GM18909 (cell line): ENCODE measurements at regions not wholly inside any gene's neighbourhood (a gene's known extent, or its start where the extent isn't known, plus 50 kb on each side); places are given as distances from the start of the nearest gene placed in this dataset.
A peak's percentile ranks its signal among the peaks of the same experiment; 100 is the strongest.

Experiments
- ATAC-seq: cut with Tn5 transposase; IDR thresholded peaks from one replicate; pipeline ENCODE4 v1.9.1; 2021; ENCODE audit warnings: mild to moderate bottlenecking; ENCODE audit not compliant: unreplicated experiment, poor library complexity

GRCh38 chr4:137768881-137769280 lies 236.6 kb upstream of the PCDH18 start:
- ATAC-seq: no peak

- ATAC-seq: no peak
These were observed 235.9 kb upstream of the PCDH18 start for GRCh38 chr4:137768196-137768595.

- no peak for ATAC-seq
These were observed 230.3 kb upstream of the PCDH18 start for GRCh38 chr4:137762591-137762990.

- no peak for ATAC-seq
These were observed 222.6 kb upstream of the PCDH18 start for GRCh38 chr4:137754652-137755471.

- no peak for ATAC-seq
These were observed 217.2 kb upstream of the PCDH18 start for GRCh38 chr4:137749466-137749865.

- ATAC-seq: no peak
These were observed 216.3 kb upstream of the PCDH18 start for GRCh38 chr4:137748616-137749015.

GRCh38 chr4:137740141-137740540 lies 207.8 kb upstream of the PCDH18 start:
- no peak for ATAC-seq

- ATAC-seq: no peak
These were observed 207.1 kb upstream of the PCDH18 start for GRCh38 chr4:137739391-137739790.

- no peak for ATAC-seq
These were observed 206.2 kb upstream of the PCDH18 start for GRCh38 chr4:137738375-137738990.

- ATAC-seq: no peak
These were observed 203.3 kb upstream of the PCDH18 start for GRCh38 chr4:137735561-137736104.

GRCh38 chr4:137733174-137734141 lies 201.2 kb upstream of the PCDH18 start:
- ATAC-seq: peak; percentile 65

GRCh38 chr4:137722910-137723309 lies 190.6 kb upstream of the PCDH18 start:
- no peak for ATAC-seq

- no peak for ATAC-seq
These were observed 179.2 kb upstream of the PCDH18 start for GRCh38 chr4:137711502-137711901.

GRCh38 chr4:137707626-137708025 lies 175.3 kb upstream of the PCDH18 start:
- ATAC-seq: no peak

- ATAC-seq: no peak
These were observed 174.9 kb upstream of the PCDH18 start for GRCh38 chr4:137707102-137707620.

- no peak for ATAC-seq
These were observed 173.0 kb upstream of the PCDH18 start for GRCh38 chr4:137705171-137705783.

GRCh38 chr4:137703195-137703594 lies 170.9 kb upstream of the PCDH18 start:
- no peak for ATAC-seq

- ATAC-seq: no peak
These were observed 170.2 kb upstream of the PCDH18 start for GRCh38 chr4:137702512-137702911.

GRCh38 chr4:137701401-137701800 lies 169.1 kb upstream of the PCDH18 start:
- no peak for ATAC-seq

- no peak for ATAC-seq
These were observed 168.5 kb upstream of the PCDH18 start for GRCh38 chr4:137700751-137701150.
